Naive thymus-derived CD4-positive, alpha-beta T cell (primary cell): ENCODE measurements at regions not wholly inside any gene's neighbourhood (a gene's known extent, or its start where the extent isn't known, plus 50 kb on each side); places are given as distances from the start of the nearest gene placed in this dataset.

Source experiments
- ATAC-seq: fragments of 150-1000 bp; cut with Tn5 transposase; 2 replicates; pipeline ENCODE4 v1.10.0; 2021; ENCODE audit warnings: mild to moderate bottlenecking, moderate library complexity
- CTCF ChIA-PET: fragments of 350-600 bp; sonication (Branson Sonifier 250); formaldehyde crosslinking; loops from one replicate; lab custom pipeline; 2021; ENCODE audit warnings: antibody characterized with exemption; lab: Charles Lee
- POLR2A ChIA-PET: fragments of 350-600 bp; sonication (Branson Sonifier 250); formaldehyde crosslinking; loops from one replicate; lab custom pipeline; 2021; ENCODE audit warnings: antibody characterized with exemption, inconsistent platforms; lab: Charles Lee
- DNase-seq, 9 donors: peaks; one replicate each; pipeline versions ENCODE4 v3.0.0 to v3.0.0-alpha.2; 2020 to 2022; ENCODE audit warnings: mixed read lengths in 1 of 9
- H3K27ac ChIP-seq: one replicate; pipeline ENCODE4 v1.7.0; 2013; ENCODE audit warnings: mild to moderate bottlenecking, low read depth, low read length, moderate library complexity
- H3K27me3 ChIP-seq, 2 donors: one replicate each; pipeline ENCODE4 v1.7.0; 2013; ENCODE audit warnings: low read length in 2 of 2, mild to moderate bottlenecking in 2 of 2, moderate library complexity in 2 of 2; ENCODE audit not compliant: control insufficient read depth in 2 of 2, insufficient read depth in 2 of 2
- H3K36me3 ChIP-seq, 3 experiments: 1 replicate in 2 of 3; 2 replicates in 1 of 3; pipeline ENCODE4 v1.7.0; 2013; ENCODE audit warnings: low read length in 3 of 3, mild to moderate bottlenecking in 3 of 3, moderate library complexity in 1 of 3; ENCODE audit not compliant: insufficient read depth in 3 of 3, control insufficient read depth in 2 of 3
- H3K4me1 ChIP-seq, 2 donors: one replicate each; pipeline ENCODE4 v1.7.0; 2013; ENCODE audit warnings: low read length in 2 of 2, mild to moderate bottlenecking in 2 of 2, moderate library complexity in 1 of 2; ENCODE audit not compliant: control insufficient read depth in 2 of 2, insufficient read depth in 2 of 2
- H3K4me3 ChIP-seq: 2 replicates; pipeline ENCODE4 v1.7.0; 2013; ENCODE audit warnings: mild to moderate bottlenecking, low read length
- H3K9me3 ChIP-seq, 3 experiments: 1 replicate in 2 of 3; 2 replicates in 1 of 3; pipeline ENCODE4 v1.7.0; 2013; ENCODE audit warnings: low read length in 3 of 3; ENCODE audit not compliant: control insufficient read depth in 2 of 3
- H3K27ac Mint-ChIP-seq, 9 donors: one replicate each; pipeline ENCODE4 v1.8.0; 2020 to 2022; ENCODE audit warnings: mixed read lengths in 9 of 9, mild to moderate bottlenecking in 8 of 9, moderate library complexity in 5 of 9, inconsistent platforms in 2 of 9
- H3K27me3 Mint-ChIP-seq, 5 donors: one replicate each; pipeline ENCODE4 v1.8.0; 2021 to 2022; ENCODE audit warnings: mixed read lengths in 5 of 5, mild to moderate bottlenecking in 1 of 5
- H3K36me3 Mint-ChIP-seq, 5 donors: one replicate each; pipeline ENCODE4 v1.8.0; 2020 to 2022; ENCODE audit warnings: mixed read lengths in 5 of 5, mild to moderate bottlenecking in 3 of 5, inconsistent platforms in 1 of 5
- H3K4me1 Mint-ChIP-seq, 7 donors: one replicate each; pipeline ENCODE4 v1.8.0; 2020 to 2022; ENCODE audit warnings: mixed read lengths in 7 of 7, mild to moderate bottlenecking in 3 of 7, inconsistent platforms in 1 of 7
- H3K4me3 Mint-ChIP-seq, 10 donors: one replicate each; pipeline ENCODE4 v1.8.0; 2020 to 2022; ENCODE audit warnings: mild to moderate bottlenecking in 10 of 10, mixed read lengths in 10 of 10, moderate library complexity in 6 of 10, inconsistent platforms in 2 of 10
- H3K9me3 Mint-ChIP-seq, 11 donors: one replicate each; pipeline ENCODE4 v1.8.0; 2020 to 2022; ENCODE audit warnings: mixed read lengths in 11 of 11, mild to moderate bottlenecking in 4 of 11, inconsistent platforms in 1 of 11, moderate library complexity in 1 of 11
- intact Hi-C, 2 donors: fragments of 100-400 bp; cut with micrococcal nuclease; formaldehyde crosslinking; loops; one replicate each; pipeline ENCODE4 v1.15.1; 2023

- no peak for DNase-seq
- H3K4me3 Mint-ChIP-seq, result no peak overlapping the region
- intact Hi-C loops, result no loop called here
- Histone ChIP-seq H3K36me3 (no peaks in the 10 kb centered on the region), H3K4me1 (no peaks in the 10 kb centered on the region), H3K27me3 (no peaks in the 10 kb centered on the region), H3K4me3 (no peak overlapping the region), H3K27ac (no peak overlapping the region), H3K9me3 (peaks cover 0 to 5% (median 0%) of the 10 kb centered on the region in 3 experiments)
- H3K36me3 Mint-ChIP-seq, result no peaks in the 10 kb centered on the region
- H3K27me3 Mint-ChIP-seq, result no peaks in the 10 kb centered on the region
- no peak for ATAC-seq
- peaks cover 0 to 16% (median 6%) of the 10 kb centered on the region in 11 donors for H3K9me3 Mint-ChIP-seq
- ChIA-PET POLR2A (no interaction called here), CTCF (no interaction called here)
- no peaks in the 10 kb centered on the region for H3K4me1 Mint-ChIP-seq
- no peak overlapping the region for H3K27ac Mint-ChIP-seq
Measured at GRCh38 chr5:3237276-3237868, 358.3 kb upstream of the IRX1 start.

GRCh38 chr5:3234566-3234965, 361.1 kb upstream of the IRX1 start:
- Mint-ChIP-seq H3K4me3 (no peak overlapping the region), H3K36me3 (no peaks in the 10 kb centered on the region), H3K4me1 (no peaks in the 10 kb centered on the region), H3K9me3 (peaks cover 0 to 15% (median 5%) of the 10 kb centered on the region in 11 donors), H3K27ac (no peak overlapping the region), H3K27me3 (no peaks in the 10 kb centered on the region)
- ChIA-PET POLR2A (no interaction called here), CTCF (no interaction called here)
- DNase-seq, result no peak
- no peak for ATAC-seq
- intact Hi-C loops, result no loop called here
- Histone ChIP-seq H3K9me3 (peaks cover 0 to 5% (median 0%) of the 10 kb centered on the region in 3 experiments), H3K36me3 (no peaks in the 10 kb centered on the region), H3K4me1 (no peaks in the 10 kb centered on the region), H3K27me3 (no peaks in the 10 kb centered on the region), H3K27ac (no peak overlapping the region), H3K4me3 (no peak overlapping the region)

GRCh38 chr5:3230941-3231340, 364.7 kb upstream of the IRX1 start:
- Histone ChIP-seq H3K27ac (no peak overlapping the region), H3K4me3 (no peak overlapping the region), H3K9me3 (no peaks in the 10 kb centered on the region), H3K36me3 (no peaks in the 10 kb centered on the region), H3K27me3 (no peaks in the 10 kb centered on the region), H3K4me1 (no peaks in the 10 kb centered on the region)
- no peaks in the 10 kb centered on the region for H3K4me1 Mint-ChIP-seq
- CTCF ChIA-PET, result no interaction called here
- DNase-seq (no peak), ATAC-seq (no peak)
- H3K4me3 Mint-ChIP-seq, result no peak overlapping the region
- intact Hi-C loops, result no loop called here
- no peaks in the 10 kb centered on the region for H3K36me3 Mint-ChIP-seq
- POLR2A ChIA-PET, result no interaction called here
- peaks cover 0 to 15% (median 4%) of the 10 kb centered on the region in 11 donors for H3K9me3 Mint-ChIP-seq
- no peaks in the 10 kb centered on the region for H3K27me3 Mint-ChIP-seq
- H3K27ac Mint-ChIP-seq, result no peak overlapping the region

- CTCF ChIA-PET, result no interaction called here
- no peaks in the 10 kb centered on the region for H3K27me3 ChIP-seq
- H3K4me1 ChIP-seq, result no peaks in the 10 kb centered on the region
- POLR2A ChIA-PET, result no interaction called here
- H3K27ac ChIP-seq, result no peak overlapping the region
- intact Hi-C loops, result no loop called here
- no peaks in the 10 kb centered on the region for H3K36me3 ChIP-seq
- H3K9me3 Mint-ChIP-seq, result peaks cover 0 to 15% (median 4%) of the 10 kb centered on the region in 11 donors
- ATAC-seq, result no peak
- no peaks in the 10 kb centered on the region for H3K4me1 Mint-ChIP-seq
- H3K9me3 ChIP-seq, result no peaks in the 10 kb centered on the region
- no peak for DNase-seq
- H3K4me3 ChIP-seq, result no peak overlapping the region
- no peaks in the 10 kb centered on the region for H3K27me3 Mint-ChIP-seq
- H3K4me3 Mint-ChIP-seq, result no peak overlapping the region
- H3K27ac Mint-ChIP-seq, result no peak overlapping the region
- no peaks in the 10 kb centered on the region for H3K36me3 Mint-ChIP-seq
Measured at GRCh38 chr5:3230254-3230653, 365.4 kb upstream of the IRX1 start.

- H3K27me3 ChIP-seq, result no peaks in the 10 kb centered on the region
- H3K4me3 ChIP-seq, result no peak overlapping the region
- Mint-ChIP-seq H3K27me3 (no peaks in the 10 kb centered on the region), H3K9me3 (peaks cover 0 to 11% (median 0%) of the 10 kb centered on the region in 11 donors), H3K4me3 (no peak overlapping the region), H3K36me3 (no peaks in the 10 kb centered on the region), H3K4me1 (no peaks in the 10 kb centered on the region), H3K27ac (no peak overlapping the region)
- no peak overlapping the region for H3K27ac ChIP-seq
- CTCF ChIA-PET, result no interaction called here
- POLR2A ChIA-PET, result no interaction called here
- ATAC-seq (no peak), DNase-seq (no peak)
- H3K9me3 ChIP-seq, result no peaks in the 10 kb centered on the region
- H3K4me1 ChIP-seq, result no peaks in the 10 kb centered on the region
- intact Hi-C loops, result no loop called here
- H3K36me3 ChIP-seq, result no peaks in the 10 kb centered on the region
Measured at GRCh38 chr5:3226196-3226920, 369.3 kb upstream of the IRX1 start.

GRCh38 chr5:3225201-3225960, 370.3 kb upstream of the IRX1 start:
- Histone ChIP-seq H3K27me3 (no peaks in the 10 kb centered on the region), H3K9me3 (no peaks in the 10 kb centered on the region), H3K4me1 (no peaks in the 10 kb centered on the region), H3K36me3 (no peaks in the 10 kb centered on the region), H3K27ac (no peak overlapping the region), H3K4me3 (no peak overlapping the region)
- POLR2A ChIA-PET, result no interaction called here
- H3K4me1 Mint-ChIP-seq, result no peaks in the 10 kb centered on the region
- no peak for DNase-seq
- no peak for ATAC-seq
- intact Hi-C loops, result no loop called here
- H3K27ac Mint-ChIP-seq, result no peak overlapping the region
- CTCF ChIA-PET, result no interaction called here
- H3K4me3 Mint-ChIP-seq, result no peak overlapping the region
- H3K9me3 Mint-ChIP-seq, result peaks cover 0 to 15% (median 0%) of the 10 kb centered on the region in 11 donors
- H3K27me3 Mint-ChIP-seq, result no peaks in the 10 kb centered on the region
- no peaks in the 10 kb centered on the region for H3K36me3 Mint-ChIP-seq
